ENCODE measurements at regions not wholly inside any gene's neighbourhood (a gene's known extent, or its start where the extent isn't known, plus 50 kb on each side); places are given as distances from the start of the nearest gene placed in this dataset.
"Not testable (repeated sequence)": the region's sequence is repeated elsewhere in the genome, so short reads cannot be mapped to it uniquely, and the experiment has no call there.

DNA sequence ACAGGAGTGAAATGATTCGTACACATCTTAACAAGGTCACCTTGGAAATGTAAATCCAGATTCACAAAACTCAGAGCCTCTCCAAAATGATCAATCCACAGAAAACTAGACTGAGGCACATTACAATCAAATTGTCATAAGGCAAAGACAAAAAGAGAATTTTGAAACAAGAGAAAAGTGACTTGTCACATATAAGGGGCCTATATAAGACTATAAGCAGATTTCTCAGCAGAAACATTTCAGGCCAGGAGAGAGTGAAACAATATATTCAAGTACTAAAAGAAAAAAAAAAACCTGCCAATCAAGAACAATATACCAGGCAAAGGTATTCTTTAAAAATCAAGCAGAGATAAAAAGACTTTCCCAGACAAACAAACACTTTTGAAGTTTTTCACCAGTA is 429.1 kb downstream of the BCAT1 start:
- H3K36me3 ChIP-seq: no peaks in the 10 kb centered on the region
- DNase-seq (ENCODE audit: low spot score in 2 of 2): no peak
- TF ChIP-seq POLR2A (IDR thresholded peaks at IDR 0.05) (no peak), EP300 (IDR thresholded peaks at IDR 0.05) (no peak)
- TF ChIP-seq, protein P1, sequence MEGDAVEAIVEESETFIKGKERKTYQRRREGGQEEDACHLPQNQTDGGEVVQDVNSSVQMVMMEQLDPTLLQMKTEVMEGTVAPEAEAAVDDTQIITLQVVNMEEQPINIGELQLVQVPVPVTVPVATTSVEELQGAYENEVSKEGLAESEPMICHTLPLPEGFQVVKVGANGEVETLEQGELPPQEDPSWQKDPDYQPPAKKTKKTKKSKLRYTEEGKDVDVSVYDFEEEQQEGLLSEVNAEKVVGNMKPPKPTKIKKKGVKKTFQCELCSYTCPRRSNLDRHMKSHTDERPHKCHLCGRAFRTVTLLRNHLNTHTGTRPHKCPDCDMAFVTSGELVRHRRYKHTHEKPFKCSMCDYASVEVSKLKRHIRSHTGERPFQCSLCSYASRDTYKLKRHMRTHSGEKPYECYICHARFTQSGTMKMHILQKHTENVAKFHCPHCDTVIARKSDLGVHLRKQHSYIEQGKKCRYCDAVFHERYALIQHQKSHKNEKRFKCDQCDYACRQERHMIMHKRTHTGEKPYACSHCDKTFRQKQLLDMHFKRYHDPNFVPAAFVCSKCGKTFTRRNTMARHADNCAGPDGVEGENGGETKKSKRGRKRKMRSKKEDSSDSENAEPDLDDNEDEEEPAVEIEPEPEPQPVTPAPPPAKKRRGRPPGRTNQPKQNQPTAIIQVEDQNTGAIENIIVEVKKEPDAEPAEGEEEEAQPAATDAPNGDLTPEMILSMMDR (IDR thresholded peaks at IDR 0.05): no peak
- no peak overlapping the region for H3K27ac ChIP-seq
- H3K27me3 ChIP-seq: no peaks in the 10 kb centered on the region
- no peak overlapping the region for H3K4me3 ChIP-seq
- H3K4me1 ChIP-seq: no peaks in the 10 kb centered on the region
- WGBS, 2 donors: 93 to 94% methylated on average over 1 of the region's 1 CpG
- peaks cover 0 to 27% (median 16%) of the 10 kb centered on the region in 4 donors for H3K9me3 ChIP-seq

DNA sequence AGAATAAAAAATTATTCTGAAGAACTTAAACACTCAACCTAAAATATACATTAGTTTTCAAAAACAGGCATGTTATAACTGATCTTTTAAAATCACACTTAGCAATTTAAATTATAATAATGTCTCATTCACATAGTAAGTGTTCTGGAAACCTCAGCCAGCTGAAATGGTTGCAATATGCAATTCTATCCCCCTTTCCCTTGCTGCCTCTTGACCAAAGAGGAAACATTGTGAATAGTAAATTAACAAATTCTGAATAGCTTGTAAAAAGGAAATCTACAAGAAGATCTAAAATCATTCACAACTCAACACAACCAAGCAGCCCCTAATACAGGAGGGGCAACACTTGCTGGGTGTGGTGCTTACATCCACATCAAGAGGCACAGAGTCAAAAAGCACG is 431.9 kb downstream of the BCAT1 start:
- no peak overlapping the region for H3K27ac ChIP-seq
- no peaks in the 10 kb centered on the region for H3K27me3 ChIP-seq
- DNase-seq (ENCODE audit: low spot score in 2 of 2): no peak
- H3K4me1 ChIP-seq: no peaks in the 10 kb centered on the region
- peaks cover 0 to 25% (median 14%) of the 10 kb centered on the region in 4 donors for H3K9me3 ChIP-seq
- H3K4me3 ChIP-seq: no peak overlapping the region
- whole genome bisulfite sequencing, 2 donors: 33 to 59% methylated on average over 1 of the region's 1 CpG
- TF ChIP-seq, protein P1 (IDR thresholded peaks at IDR 0.05): no peak
- TF ChIP-seq POLR2A (IDR thresholded peaks at IDR 0.05) (no peak), EP300 (IDR thresholded peaks at IDR 0.05) (no peak)
- H3K36me3 ChIP-seq: no peaks in the 10 kb centered on the region

GRCh38 chr12:24510581-24511125 is 438.2 kb downstream of the BCAT1 start:
- Histone ChIP-seq H3K4me3 (no peak overlapping the region), H3K4me1 (no peaks in the 10 kb centered on the region), H3K27ac (no peak overlapping the region), H3K36me3 (no peaks in the 10 kb centered on the region), H3K9me3 (no peaks in the 10 kb centered on the region), H3K27me3 (no peaks in the 10 kb centered on the region)
- TF ChIP-seq POLR2A (IDR thresholded peaks at IDR 0.05) (no peak), EP300 (IDR thresholded peaks at IDR 0.05) (no peak)
- TF ChIP-seq, protein P1 (IDR thresholded peaks at IDR 0.05): no peak
- WGBS, 2 donors: 67% methylated on average over 5 of the region's 5 CpGs
- DNase-seq (ENCODE audit: low spot score in 2 of 2): no peak

DNA sequence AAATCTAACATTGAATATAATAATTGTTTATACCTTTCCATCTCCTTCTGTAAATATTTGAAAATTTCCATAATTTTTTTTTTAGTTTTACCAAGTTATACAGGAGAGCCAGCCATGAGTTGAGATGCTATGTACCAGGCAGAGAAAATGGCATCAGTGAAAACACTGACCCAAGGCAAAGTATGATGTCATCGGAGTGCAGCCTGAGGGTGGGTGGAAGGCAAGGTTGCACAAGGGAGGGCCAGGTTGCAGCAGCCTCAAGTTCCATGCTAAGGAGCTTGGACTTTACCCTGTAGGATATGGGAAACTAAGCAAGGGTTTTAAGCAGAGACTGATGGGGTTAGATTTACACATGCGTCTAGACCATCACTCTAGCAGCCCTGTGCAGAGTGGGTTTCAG is 441.1 kb downstream of the BCAT1 start:
- H3K9me3 ChIP-seq: no peaks in the 10 kb centered on the region
- WGBS, 2 donors: 96 to 98% methylated on average over 2 of the region's 2 CpGs
- TF ChIP-seq, protein P1 (IDR thresholded peaks at IDR 0.05): no peak
- TF ChIP-seq EP300 (IDR thresholded peaks at IDR 0.05) (no peak), POLR2A (IDR thresholded peaks at IDR 0.05) (no peak)
- no peaks in the 10 kb centered on the region for H3K27me3 ChIP-seq
- H3K27ac ChIP-seq: no peak overlapping the region
- H3K4me1 ChIP-seq: no peaks in the 10 kb centered on the region
- H3K36me3 ChIP-seq: no peaks in the 10 kb centered on the region
- H3K4me3 ChIP-seq: no peak overlapping the region
- no peak for DNase-seq (ENCODE audit: low spot score in 2 of 2)

- H3K27ac ChIP-seq: no peak overlapping the region
- no peaks in the 10 kb centered on the region for H3K27me3 ChIP-seq
- H3K36me3 ChIP-seq: no peaks in the 10 kb centered on the region
- no peaks in the 10 kb centered on the region for H3K9me3 ChIP-seq
- WGBS, 2 donors: 77 to 78% methylated on average over 7 of the region's 7 CpGs
- DNase-seq (ENCODE audit: low spot score in 2 of 2): no peak
- TF ChIP-seq, protein P1 (IDR thresholded peaks at IDR 0.05): no peak
- TF ChIP-seq EP300 (IDR thresholded peaks at IDR 0.05) (no peak), POLR2A (IDR thresholded peaks at IDR 0.05) (no peak)
- H3K4me1 ChIP-seq: peaks cover 0 to 7% (median 0%) of the 10 kb centered on the region in 4 donors
- H3K4me3 ChIP-seq: no peak overlapping the region
Measured at GRCh38 chr12:24505366-24506015, 443.4 kb downstream of the BCAT1 start.

DNA sequence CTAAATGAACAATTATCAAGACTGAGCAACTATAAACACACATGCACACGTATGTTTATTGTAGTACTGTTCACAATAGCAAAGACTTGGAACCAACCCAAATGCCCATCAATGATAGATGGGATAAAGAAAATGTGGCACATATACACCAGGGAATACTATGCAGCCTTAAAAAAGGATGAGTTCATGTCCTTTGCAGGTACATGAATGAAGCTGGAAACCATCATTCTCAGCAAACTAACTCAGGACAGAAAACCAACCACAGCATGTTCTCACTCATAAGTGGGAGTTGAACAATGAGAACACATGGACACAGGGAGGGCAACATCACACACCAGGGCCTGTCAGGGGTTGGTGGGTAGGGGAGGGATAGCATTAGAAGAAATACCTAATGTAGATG is 445.4 kb downstream of the BCAT1 start:
- H3K36me3 ChIP-seq; H3K27me3 ChIP-seq; DNase-seq (ENCODE audit: low spot score in 2 of 2); H3K27ac ChIP-seq; H3K9me3 ChIP-seq; H3K4me3 ChIP-seq: not testable (repeated sequence)
- H3K4me1 ChIP-seq: peaks cover 0 to 23% (median 8%) of the 10 kb centered on the region in 4 donors
- WGBS, 2 donors: 87 to 100% methylated on average over 1 of the region's 1 CpG
